OCI-LY1 (cell line): ENCODE measurements at regions not wholly inside any gene's neighbourhood (a gene's known extent, or its start where the extent isn't known, plus 50 kb on each side); places are given as distances from the start of the nearest gene placed in this dataset.

Experiments
- H2AFZ ChIP-seq: fragments of 200-600 bp; sonication (generic), shearing (Covaris generic); 2 replicates; pipeline ENCODE4 v1.6.0; 2014; ENCODE audit warnings: antibody characterized with exemption, mild to moderate bottlenecking, low read length
- H3F3A ChIP-seq: fragments of 200-600 bp; sonication (generic), shearing (Covaris generic); 2 replicates; pipeline ENCODE4 v1.6.0; 2014; ENCODE audit warnings: mild to moderate bottlenecking, antibody characterized with exemption, low read length, moderate library complexity; ENCODE audit not compliant: insufficient read depth
- H3K27ac ChIP-seq: fragments of 200-600 bp; sonication (generic); 2 replicates; pipeline ENCODE4 v1.5.1; 2014; ENCODE audit warnings: low read length, mixed run types, mild to moderate bottlenecking, low read depth; ENCODE audit not compliant: poor library complexity, severe bottlenecking
- H3K27me3 ChIP-seq: fragments of 200-600 bp; sonication (generic); 2 replicates; pipeline ENCODE4 v1.6.0; 2014; ENCODE audit warnings: antibody characterized with exemption, mild to moderate bottlenecking, low read length, moderate library complexity; ENCODE audit not compliant: insufficient read depth
- H3K36me3 ChIP-seq: fragments of 200-600 bp; sonication (generic); 2 replicates; pipeline ENCODE4 v1.6.1; 2014; ENCODE audit warnings: mild to moderate bottlenecking, antibody characterized with exemption, low read length, moderate library complexity, mixed read lengths; ENCODE audit not compliant: insufficient read depth
- H3K4me1 ChIP-seq: fragments of 200-600 bp; sonication (generic); 2 replicates; pipeline ENCODE4 v1.5.1; 2014; ENCODE audit warnings: mild to moderate bottlenecking, low read length, moderate library complexity; ENCODE audit not compliant: insufficient read depth, severe bottlenecking
- H3K4me2 ChIP-seq: fragments of 200-600 bp; sonication (generic), shearing (Covaris generic); 2 replicates; pipeline ENCODE4 v1.6.1; 2014; ENCODE audit warnings: low read length
- H3K4me3 ChIP-seq: fragments of 200-600 bp; sonication (generic); 2 replicates; pipeline ENCODE4 v1.5.1; 2014; ENCODE audit warnings: low read length, low read depth, mild to moderate bottlenecking, mixed read lengths; ENCODE audit not compliant: poor library complexity, severe bottlenecking
- H3K79me2 ChIP-seq: fragments of 200-600 bp; shearing (Covaris generic); 2 replicates; pipeline ENCODE4 v1.6.1; 2016; ENCODE audit warnings: mixed run types, low read length, mixed read lengths; ENCODE audit not compliant: insufficient read depth
- H3K9ac ChIP-seq: fragments of 200-600 bp; sonication (generic), shearing (Covaris generic); 2 replicates; pipeline ENCODE4 v1.6.1; 2014; ENCODE audit warnings: mild to moderate bottlenecking, low read length, mixed read lengths
- H3K9me2 ChIP-seq: fragments of 200-600 bp; sonication (generic), shearing (Covaris generic); 2 replicates; pipeline ENCODE4 v1.6.1; 2014; ENCODE audit warnings: low read depth, mild to moderate bottlenecking, low read length, mixed read lengths
- H3K9me3 ChIP-seq: fragments of 200-600 bp; shearing (Covaris generic); 2 replicates; pipeline ENCODE4 v1.6.1; 2014; ENCODE audit warnings: low read length, mixed read lengths
- H4K20me1 ChIP-seq: fragments of 200-600 bp; sonication (generic), shearing (Covaris generic); 2 replicates; pipeline ENCODE4 v1.6.0; 2016; ENCODE audit warnings: mild to moderate bottlenecking, low read length; ENCODE audit not compliant: insufficient read depth
- EZH2 ChIP-seq: fragments of 200-600 bp; sonication (generic), shearing (Covaris generic); IDR thresholded peaks from 2 replicates; pipeline ENCODE4 v1.8.0; 2017; ENCODE audit warnings: borderline replicate concordance, mixed run types, mild to moderate bottlenecking, antibody characterized with exemption, low read length, moderate library complexity, mixed read lengths
- TF ChIP-seq, protein P1 (sequence below): fragments of 200-600 bp; sonication (generic), shearing (Covaris generic); IDR thresholded peaks from 2 replicates; pipeline ENCODE4 v1.5.1; 2017; ENCODE audit warnings: mild to moderate bottlenecking, antibody characterized with exemption, low read length, moderate library complexity, mixed read lengths

DNA sequence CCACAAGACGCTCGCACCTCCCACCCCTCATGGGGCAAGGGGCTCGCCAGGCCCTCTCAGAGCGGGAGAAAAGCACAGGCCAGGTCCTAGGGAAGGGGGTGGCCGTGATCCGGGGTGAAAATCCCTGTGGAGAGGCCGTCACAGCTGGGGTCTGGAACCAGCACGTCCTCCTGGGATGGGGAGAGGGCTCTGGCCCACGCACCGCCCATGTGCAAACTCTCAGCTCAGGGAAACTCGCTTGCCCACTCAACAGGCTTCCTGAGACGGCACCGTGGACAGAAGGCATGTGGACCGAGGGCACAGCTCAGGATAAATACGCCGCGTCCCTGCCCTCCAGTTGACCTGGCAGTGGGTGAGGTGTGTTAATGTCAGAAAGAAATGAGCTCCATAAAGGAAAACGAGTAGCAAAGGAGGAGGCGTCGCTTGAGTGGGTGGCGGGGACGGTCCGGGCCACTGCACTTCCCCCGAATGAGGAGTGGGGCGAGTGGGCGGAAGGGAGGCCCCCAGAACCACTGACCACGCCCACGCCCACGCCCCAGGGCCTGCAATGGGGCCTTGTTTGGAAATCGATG, 57.6 kb upstream of the GALNT9 start:
- Histone ChIP-seq H3K79me2 (no peaks in the 10 kb centered on the region), H3K4me2 (no peak overlapping the region), H2AFZ (no peak overlapping the region), H4K20me1 (no peaks in the 10 kb centered on the region), H3K27ac (no peak overlapping the region), H3K36me3 (no peaks in the 10 kb centered on the region), H3K4me1 (no peaks in the 10 kb centered on the region), H3F3A (no peaks in the 10 kb centered on the region), H3K4me3 (no peak overlapping the region), H3K9me2 (no peaks in the 10 kb centered on the region), H3K9ac (no peak overlapping the region), H3K27me3 (no peaks in the 10 kb centered on the region), H3K9me3 (no peaks in the 10 kb centered on the region)
- TF ChIP-seq EZH2 = no peak
- TF ChIP-seq, protein P1, sequence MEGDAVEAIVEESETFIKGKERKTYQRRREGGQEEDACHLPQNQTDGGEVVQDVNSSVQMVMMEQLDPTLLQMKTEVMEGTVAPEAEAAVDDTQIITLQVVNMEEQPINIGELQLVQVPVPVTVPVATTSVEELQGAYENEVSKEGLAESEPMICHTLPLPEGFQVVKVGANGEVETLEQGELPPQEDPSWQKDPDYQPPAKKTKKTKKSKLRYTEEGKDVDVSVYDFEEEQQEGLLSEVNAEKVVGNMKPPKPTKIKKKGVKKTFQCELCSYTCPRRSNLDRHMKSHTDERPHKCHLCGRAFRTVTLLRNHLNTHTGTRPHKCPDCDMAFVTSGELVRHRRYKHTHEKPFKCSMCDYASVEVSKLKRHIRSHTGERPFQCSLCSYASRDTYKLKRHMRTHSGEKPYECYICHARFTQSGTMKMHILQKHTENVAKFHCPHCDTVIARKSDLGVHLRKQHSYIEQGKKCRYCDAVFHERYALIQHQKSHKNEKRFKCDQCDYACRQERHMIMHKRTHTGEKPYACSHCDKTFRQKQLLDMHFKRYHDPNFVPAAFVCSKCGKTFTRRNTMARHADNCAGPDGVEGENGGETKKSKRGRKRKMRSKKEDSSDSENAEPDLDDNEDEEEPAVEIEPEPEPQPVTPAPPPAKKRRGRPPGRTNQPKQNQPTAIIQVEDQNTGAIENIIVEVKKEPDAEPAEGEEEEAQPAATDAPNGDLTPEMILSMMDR = no peak

DNA sequence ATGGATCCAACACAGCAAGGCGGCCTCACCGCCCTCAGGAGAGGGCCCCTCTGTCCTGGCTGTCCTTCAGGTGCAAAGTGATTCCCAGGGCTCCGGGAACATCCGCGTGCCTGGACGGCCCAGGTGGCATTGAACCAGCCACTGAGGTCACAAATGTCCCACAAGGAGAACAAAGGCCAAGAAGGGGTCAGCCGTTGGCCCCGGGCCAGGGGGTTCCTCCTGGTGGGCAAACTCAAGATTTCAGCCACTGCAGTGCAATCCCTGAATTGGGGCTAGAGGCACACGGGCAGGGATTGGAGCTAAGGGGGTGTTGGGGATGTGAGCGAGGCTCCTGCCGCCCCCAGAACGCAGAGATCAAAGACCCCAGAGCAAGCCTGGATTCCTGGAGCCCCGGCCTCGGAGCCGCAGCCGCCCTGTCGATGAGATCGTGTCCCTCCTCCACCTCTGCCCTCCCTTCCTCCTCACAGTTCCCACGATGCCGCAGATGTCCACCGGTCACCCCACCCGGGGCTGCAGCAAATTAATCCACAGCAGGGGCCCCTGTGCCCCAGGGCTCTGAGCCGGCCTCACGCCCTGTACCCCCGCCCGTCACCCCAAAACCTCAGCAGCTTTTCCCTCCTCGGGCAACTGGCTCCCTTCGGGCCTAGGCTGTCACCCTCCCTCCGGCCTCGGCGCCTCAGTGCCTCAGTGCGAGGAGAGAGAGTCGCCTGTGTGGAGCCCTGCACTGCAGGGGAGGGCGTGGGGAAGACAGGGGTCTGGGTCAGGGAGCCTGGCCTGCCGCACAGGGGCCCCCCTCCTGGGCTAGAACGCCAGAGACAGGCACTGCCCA, 56.7 kb upstream of the GALNT9 start:
- H3F3A ChIP-seq = no peaks in the 10 kb centered on the region
- no peaks in the 10 kb centered on the region for H3K27me3 ChIP-seq
- no peaks in the 10 kb centered on the region for H3K9me3 ChIP-seq
- H3K27ac ChIP-seq = no peak overlapping the region
- H3K9me2 ChIP-seq = no peaks in the 10 kb centered on the region
- no peak overlapping the region for H3K4me3 ChIP-seq
- H3K4me2 ChIP-seq = no peak overlapping the region
- no peaks in the 10 kb centered on the region for H4K20me1 ChIP-seq
- H3K36me3 ChIP-seq = no peaks in the 10 kb centered on the region
- no peaks in the 10 kb centered on the region for H3K79me2 ChIP-seq
- no peaks in the 10 kb centered on the region for H3K4me1 ChIP-seq
- TF ChIP-seq EZH2 = no peak
- TF ChIP-seq, protein P1 = no peak
- no peak overlapping the region for H2AFZ ChIP-seq
- H3K9ac ChIP-seq = no peak overlapping the region

DNA sequence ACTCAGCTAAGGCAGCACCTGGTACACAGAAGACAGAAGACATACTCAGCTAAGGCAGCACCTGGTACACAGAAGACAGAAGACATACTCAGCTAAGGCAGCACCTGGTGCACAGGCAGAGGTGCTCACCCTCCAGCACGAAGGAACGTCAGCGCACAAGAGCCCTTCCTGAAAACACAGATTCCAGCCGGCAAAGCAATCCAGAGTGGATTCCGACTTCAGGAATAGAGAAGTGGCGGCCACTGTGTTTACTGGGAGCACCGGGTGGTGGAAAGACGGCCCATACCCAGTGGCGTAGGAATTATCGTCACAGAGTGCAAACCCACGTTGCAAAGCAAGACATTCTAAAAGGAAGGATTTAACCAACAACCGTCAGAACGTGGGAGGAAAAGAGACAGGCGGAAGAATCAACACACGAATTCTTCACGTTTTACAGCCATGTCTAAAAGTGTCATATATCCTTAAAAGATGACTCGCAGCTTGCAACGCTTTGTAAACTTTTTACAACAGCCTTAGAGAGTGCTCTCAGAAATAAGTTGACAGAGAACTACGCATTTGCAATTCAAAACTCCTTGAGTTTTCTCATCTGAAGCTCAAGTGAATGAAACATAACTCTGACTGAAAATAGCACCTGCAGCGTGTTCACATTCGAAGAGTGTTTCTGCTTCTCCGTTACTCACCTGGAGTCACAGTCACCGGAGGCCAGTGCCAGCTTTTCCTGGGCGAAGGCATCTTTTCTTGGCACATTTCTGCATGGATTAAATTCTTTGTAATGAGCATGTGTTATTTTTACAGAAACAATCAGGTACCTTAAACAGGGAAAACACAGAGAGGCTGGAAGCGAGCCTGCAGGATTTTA, 55.8 kb upstream of the GALNT9 start:
- H3K79me2 ChIP-seq = no peaks in the 10 kb centered on the region
- no peak overlapping the region for H3K27ac ChIP-seq
- H3K36me3 ChIP-seq = no peaks in the 10 kb centered on the region
- H4K20me1 ChIP-seq = no peaks in the 10 kb centered on the region
- TF ChIP-seq EZH2 = no peak
- TF ChIP-seq, protein P1 = no peak
- no peak overlapping the region for H2AFZ ChIP-seq
- no peak overlapping the region for H3K4me2 ChIP-seq
- H3K9me2 ChIP-seq = no peaks in the 10 kb centered on the region
- H3K4me3 ChIP-seq = no peak overlapping the region
- H3K27me3 ChIP-seq = no peaks in the 10 kb centered on the region
- no peaks in the 10 kb centered on the region for H3K4me1 ChIP-seq
- H3F3A ChIP-seq = no peaks in the 10 kb centered on the region
- H3K9ac ChIP-seq = no peak overlapping the region
- no peaks in the 10 kb centered on the region for H3K9me3 ChIP-seq
